ENCODE measurements at regions not wholly inside any gene's neighbourhood (a gene's known extent, or its start where the extent isn't known, plus 50 kb on each side); places are given as distances from the start of the nearest gene placed in this dataset.

DNA sequence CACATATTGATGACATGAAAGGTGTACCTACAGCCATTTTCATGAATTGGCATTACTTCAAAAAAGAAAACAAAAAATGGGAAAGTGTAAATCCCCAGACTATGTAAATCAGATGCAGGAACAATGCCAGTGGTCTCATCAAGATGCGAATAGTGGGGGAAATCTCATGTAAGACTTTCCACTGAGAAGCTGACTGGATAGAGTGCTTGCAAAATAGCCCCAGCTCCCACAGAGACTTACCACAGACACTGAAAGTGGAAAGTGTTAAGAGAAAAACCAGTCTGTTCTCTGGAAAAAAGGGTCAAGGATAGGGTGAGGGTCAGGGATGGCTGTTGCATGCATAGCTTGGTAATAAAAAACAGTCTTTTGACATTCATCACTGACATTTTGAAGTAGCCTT is 73.2 kb upstream of the ARMCX2 start:
- TF ChIP-seq, protein P1, sequence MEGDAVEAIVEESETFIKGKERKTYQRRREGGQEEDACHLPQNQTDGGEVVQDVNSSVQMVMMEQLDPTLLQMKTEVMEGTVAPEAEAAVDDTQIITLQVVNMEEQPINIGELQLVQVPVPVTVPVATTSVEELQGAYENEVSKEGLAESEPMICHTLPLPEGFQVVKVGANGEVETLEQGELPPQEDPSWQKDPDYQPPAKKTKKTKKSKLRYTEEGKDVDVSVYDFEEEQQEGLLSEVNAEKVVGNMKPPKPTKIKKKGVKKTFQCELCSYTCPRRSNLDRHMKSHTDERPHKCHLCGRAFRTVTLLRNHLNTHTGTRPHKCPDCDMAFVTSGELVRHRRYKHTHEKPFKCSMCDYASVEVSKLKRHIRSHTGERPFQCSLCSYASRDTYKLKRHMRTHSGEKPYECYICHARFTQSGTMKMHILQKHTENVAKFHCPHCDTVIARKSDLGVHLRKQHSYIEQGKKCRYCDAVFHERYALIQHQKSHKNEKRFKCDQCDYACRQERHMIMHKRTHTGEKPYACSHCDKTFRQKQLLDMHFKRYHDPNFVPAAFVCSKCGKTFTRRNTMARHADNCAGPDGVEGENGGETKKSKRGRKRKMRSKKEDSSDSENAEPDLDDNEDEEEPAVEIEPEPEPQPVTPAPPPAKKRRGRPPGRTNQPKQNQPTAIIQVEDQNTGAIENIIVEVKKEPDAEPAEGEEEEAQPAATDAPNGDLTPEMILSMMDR (IDR thresholded peaks at IDR 0.05): no peak
- no peak for TF ChIP-seq POLR2A (IDR thresholded peaks at IDR 0.05)
- TF ChIP-seq POLR2AphosphoS5 (IDR thresholded peaks at IDR 0.05): no peak

Data from breast epithelium (tissue), 3 donors.